Activated T-cell treated with anti-CD3 and anti-CD28 coated beads, Interleukin-2, amount 50 U/mL, for 4 hours (primary cell): ENCODE measurements at regions not wholly inside any gene's neighbourhood (a gene's known extent, or its start where the extent isn't known, plus 50 kb on each side); places are given as distances from the start of the nearest gene placed in this dataset.
"Not testable (repeated sequence)": the region's sequence is repeated elsewhere in the genome, so short reads cannot be mapped to it uniquely, and the experiment has no call there.

Experiments
- ATAC-seq, 2 donors: fragments of 200-7000 bp; cut with Tn5 transposase; one replicate each; pipeline ENCODE4 v1.10.0; 2021
- DNase-seq: peaks from one replicate; pipeline ENCODE4 v3.0.0-alpha.2; 2020
- H3K27me3 Mint-ChIP-seq: one replicate; pipeline ENCODE4 v1.8.0; 2021; ENCODE audit warnings: low read depth, mixed read lengths
- H3K36me3 Mint-ChIP-seq: one replicate; pipeline ENCODE4 v1.8.0; 2022; ENCODE audit warnings: mixed read lengths; ENCODE audit not compliant: insufficient read depth
- H3K4me1 Mint-ChIP-seq: one replicate; pipeline ENCODE4 v1.8.0; 2021; ENCODE audit warnings: low read depth, mixed read lengths
- H3K4me3 Mint-ChIP-seq: one replicate; pipeline ENCODE4 v1.8.0; 2021; ENCODE audit warnings: mild to moderate bottlenecking, moderate library complexity, mixed read lengths
- H3K9me3 Mint-ChIP-seq: one replicate; pipeline ENCODE4 v1.8.0; 2021; ENCODE audit warnings: mixed read lengths

DNA sequence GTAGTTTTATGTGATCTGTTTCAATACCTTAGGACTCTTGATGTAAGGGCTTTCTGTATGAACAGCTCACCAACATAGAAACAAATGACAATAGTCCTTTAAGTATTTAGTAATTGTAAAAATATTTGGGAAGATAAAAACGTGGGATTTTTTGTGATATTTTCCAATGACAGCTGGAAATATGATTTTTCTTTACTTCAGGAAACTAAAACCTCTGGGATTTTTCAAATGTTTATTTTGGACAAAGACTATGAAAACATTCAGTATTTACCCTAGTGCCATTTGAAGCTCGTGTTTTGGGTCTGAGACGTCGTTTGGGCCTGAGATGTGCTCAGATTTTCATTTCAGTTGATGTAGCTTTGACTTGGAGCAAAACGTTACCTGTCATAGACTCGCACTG is 240.0 kb downstream of the BMP4 start:
- Mint-ChIP-seq H3K27me3 (no peaks in the 10 kb centered on the region), H3K9me3 (peaks cover 4% of the 10 kb centered on the region), H3K36me3 (no peaks in the 10 kb centered on the region), H3K4me1 (no peaks in the 10 kb centered on the region), H3K4me3 (no peak overlapping the region)
- DNase-seq, result no peak
- no peak for ATAC-seq

DNA sequence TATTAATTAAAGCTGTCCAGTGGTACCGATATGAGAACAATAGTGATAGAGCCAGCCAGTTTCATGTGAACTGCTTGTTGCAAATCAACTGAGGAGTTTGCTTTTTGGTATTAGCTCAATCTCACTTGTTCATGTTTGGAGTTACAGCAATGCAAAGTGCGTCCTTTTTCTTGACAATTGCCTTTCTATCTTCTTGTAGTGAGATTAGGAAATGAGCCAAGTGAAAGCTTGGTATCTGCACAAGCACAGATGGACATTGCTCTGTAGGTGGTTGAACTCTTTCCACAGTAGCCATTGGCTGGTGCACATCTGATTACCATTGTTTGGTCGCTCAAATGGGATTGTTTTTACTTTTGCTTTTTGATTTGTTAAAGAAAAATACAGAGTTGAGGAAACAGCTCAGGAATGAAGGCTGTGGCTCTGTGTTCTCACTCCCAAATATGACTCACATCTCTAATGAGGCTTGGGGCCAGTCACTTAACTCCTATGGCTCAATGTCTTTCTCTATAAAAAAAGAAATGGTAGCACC is 241.4 kb downstream of the BMP4 start:
- H3K36me3 Mint-ChIP-seq, result no peaks in the 10 kb centered on the region
- DNase-seq, result no peak

DNA sequence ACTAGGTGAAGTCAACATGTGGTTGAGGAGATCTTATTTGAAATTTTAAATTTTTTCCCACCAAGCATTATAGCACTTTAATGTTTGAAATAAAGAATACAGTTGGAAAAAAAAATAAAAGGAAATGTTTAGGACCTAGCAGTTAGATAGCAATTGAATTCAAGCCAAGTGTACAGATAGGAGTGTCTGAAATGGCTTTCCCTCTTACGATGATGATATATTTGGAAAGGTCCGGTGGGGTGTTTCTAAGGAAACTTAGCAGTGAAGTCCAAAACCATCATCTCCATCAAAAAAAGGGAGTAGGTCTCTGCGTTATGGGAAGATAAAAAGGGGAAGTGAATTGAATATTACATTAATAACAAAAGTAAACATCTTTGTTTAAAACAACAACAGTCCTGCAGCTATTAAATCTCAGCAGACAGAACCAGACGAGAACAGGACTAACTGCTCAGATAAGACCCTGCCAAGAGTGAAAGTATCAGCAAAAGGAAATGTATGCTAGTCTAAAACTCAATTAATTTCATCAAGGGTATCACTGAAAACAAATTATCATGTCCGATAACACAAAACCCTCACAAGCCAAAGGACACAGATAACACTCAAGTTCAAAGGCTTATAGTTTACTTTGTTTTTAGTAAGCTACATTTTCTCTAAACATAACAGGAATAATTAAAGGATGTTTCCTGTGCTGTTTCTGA is 242.0 kb downstream of the BMP4 start:
- Mint-ChIP-seq H3K36me3 (no peaks in the 10 kb centered on the region), H3K9me3 (no peaks in the 10 kb centered on the region), H3K4me1 (no peaks in the 10 kb centered on the region), H3K4me3 (no peak overlapping the region), H3K27me3 (no peaks in the 10 kb centered on the region)
- DNase-seq (no peak), ATAC-seq (no peak)

More for the DNA sequence above, 241.4 kb downstream of the BMP4 start:
- ATAC-seq, result no peak
- no peaks in the 10 kb centered on the region for H3K4me1 Mint-ChIP-seq
- H3K4me3 Mint-ChIP-seq, result no peak overlapping the region
- no peaks in the 10 kb centered on the region for H3K9me3 Mint-ChIP-seq
- H3K27me3 Mint-ChIP-seq, result no peaks in the 10 kb centered on the region

DNA sequence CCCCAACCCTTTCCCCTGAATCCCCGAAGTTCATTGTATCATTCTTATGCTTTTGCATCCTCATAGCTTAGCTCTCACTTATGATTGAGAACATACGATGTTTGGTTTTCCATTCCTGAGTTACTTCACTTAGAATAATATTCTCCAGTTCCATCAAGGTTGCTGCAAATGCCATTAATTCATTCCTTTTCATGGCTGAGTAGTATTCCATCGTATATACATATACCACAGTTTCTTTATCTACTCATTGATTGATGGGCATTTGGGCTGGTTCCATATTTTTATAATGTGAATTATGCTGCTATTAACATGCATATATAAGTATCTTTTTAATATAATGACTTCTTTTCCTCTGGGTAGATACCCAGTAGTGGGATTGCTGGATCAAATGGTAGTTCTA is 243.7 kb downstream of the BMP4 start:
- H3K4me1 Mint-ChIP-seq, ATAC-seq, H3K36me3 Mint-ChIP-seq, H3K9me3 Mint-ChIP-seq, H3K4me3 Mint-ChIP-seq, H3K27me3 Mint-ChIP-seq, DNase-seq: not testable (repeated sequence)

DNA sequence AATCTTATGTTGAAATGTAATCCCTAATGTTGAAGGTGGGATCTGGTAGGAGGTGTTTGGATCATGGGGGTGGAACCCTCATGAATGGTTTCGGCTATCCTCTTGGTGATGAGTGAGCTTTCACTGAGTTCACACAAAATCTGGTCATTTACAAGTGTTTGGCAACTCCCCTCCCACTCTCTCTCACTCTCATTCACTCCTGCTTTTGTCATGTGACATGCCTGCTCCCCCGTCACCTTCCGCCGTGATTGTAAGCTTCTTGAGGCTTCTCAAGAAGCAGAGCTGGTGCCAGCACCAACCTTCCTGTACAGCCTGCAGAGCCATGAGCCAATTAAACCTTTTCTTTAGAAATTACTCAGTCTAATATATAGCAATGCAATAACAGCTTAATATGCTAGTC is 245.4 kb downstream of the BMP4 start:
- Mint-ChIP-seq H3K4me1 (no peaks in the 10 kb centered on the region), H3K9me3 (peaks cover 4% of the 10 kb centered on the region), H3K36me3 (no peaks in the 10 kb centered on the region), H3K4me3 (no peak overlapping the region), H3K27me3 (no peaks in the 10 kb centered on the region)
- ATAC-seq (no peak), DNase-seq (no peak)

DNA sequence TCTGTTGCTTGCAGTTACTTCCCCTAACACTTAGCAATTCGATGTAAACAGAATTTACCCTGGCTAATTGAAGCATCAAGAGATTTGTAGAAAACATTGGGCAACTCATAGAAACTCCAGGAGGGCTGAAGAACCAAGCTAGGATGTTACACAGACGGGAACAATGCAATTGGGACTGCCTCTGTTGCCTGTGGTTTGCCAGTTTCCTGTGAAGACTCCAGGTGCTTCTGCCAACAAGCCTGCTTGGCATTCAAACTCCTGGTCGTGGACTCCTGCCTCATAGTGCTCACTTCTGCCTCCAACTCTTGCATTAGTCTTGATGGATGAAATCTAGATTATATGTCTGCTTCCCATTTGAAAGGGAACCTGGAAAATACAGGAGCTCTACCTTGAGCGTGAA is 246.0 kb downstream of the BMP4 start:
- no peak overlapping the region for H3K4me3 Mint-ChIP-seq
- H3K27me3 Mint-ChIP-seq, result no peaks in the 10 kb centered on the region
- H3K36me3 Mint-ChIP-seq, result no peaks in the 10 kb centered on the region
- DNase-seq, result no peak
- ATAC-seq, result no peak
- H3K9me3 Mint-ChIP-seq, result peaks cover 4% of the 10 kb centered on the region
- no peaks in the 10 kb centered on the region for H3K4me1 Mint-ChIP-seq

DNA sequence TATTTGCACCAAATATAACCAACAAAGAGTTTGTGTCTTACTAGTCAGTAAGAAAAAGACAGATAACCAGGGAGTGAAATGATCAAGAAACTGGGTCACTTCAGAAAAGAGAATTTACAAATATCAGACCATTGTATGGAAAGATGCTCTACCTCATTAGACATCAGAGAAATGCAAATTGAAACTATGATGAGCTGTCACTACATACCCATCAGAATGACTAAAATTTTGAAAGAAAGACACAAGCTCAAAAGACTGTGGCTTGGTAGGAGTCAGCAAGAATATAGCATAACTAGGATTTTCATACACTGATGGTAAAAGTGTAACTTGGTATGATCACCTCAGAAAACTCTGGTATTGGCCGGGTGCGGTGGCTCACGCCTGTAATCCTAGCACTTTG is 247.2 kb downstream of the BMP4 start:
- DNase-seq, result no peak
- Mint-ChIP-seq H3K4me3 (no peak overlapping the region), H3K4me1 (no peaks in the 10 kb centered on the region), H3K9me3 (peaks cover 4% of the 10 kb centered on the region), H3K27me3 (no peaks in the 10 kb centered on the region), H3K36me3 (no peaks in the 10 kb centered on the region)
- no peak for ATAC-seq

DNA sequence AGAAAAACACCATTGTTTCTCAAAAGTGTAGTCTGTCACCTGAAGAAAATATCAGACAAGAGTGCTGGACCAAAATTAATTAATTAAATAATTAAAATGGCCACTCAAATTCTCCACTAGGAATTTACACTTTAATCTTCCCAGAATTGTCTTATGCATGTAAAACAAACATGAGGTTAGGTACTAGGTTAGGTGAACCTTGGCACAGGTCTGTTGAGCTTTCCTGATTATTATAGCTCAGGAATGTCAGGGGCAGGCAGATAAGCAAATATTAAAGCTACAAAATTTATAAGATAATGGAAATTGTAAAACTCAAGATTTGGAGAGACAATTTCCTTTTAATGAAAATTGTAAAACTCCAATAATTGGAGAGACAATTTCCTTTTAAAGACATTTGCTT is 253.2 kb downstream of the BMP4 start:
- no peak for ATAC-seq
- peaks cover 17% of the 10 kb centered on the region for H3K9me3 Mint-ChIP-seq

DNA sequence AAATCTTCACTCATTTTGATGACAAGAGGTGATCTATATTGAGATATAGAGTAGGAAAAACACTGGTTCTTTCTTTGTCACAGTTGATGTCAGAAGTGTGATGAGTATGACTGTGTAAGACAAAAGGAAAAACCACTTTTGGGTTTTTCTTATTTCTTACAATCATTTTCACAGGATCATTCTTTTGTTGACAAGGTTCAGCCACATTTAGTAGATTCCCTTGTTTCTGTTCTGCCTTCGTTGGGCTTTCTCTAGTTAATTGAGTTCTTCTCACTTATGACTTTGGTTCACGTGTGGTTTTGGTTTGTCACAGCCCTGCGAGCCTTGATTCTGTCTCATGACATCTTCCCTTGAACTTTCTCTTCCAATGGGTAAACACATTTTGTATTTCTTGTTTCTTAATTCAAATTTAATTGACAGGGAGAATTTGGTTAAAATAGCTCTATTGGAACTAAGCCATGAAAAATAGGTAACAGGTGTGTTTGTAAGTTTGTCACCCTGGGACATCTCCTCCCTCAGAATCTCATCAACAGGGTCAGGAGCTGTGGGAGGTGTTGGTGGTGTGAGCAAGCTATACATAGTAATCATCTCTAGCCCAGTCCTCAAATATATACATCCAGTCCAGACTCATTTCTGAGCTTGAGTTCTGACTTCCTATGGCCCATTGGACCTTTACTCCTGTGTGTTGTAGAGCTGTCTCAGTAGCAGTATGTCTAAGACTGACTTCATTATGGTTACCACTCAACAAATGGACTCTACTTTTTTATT is 255.3 kb downstream of the BMP4 start:
- DNase-seq, result no peak
- Mint-ChIP-seq H3K36me3 (no peaks in the 10 kb centered on the region), H3K4me3 (no peak overlapping the region), H3K27me3 (no peaks in the 10 kb centered on the region), H3K9me3 (peaks cover 13% of the 10 kb centered on the region), H3K4me1 (no peaks in the 10 kb centered on the region)
- ATAC-seq, result no peak

More for the DNA sequence above, 253.2 kb downstream of the BMP4 start:
- no peak overlapping the region for H3K4me3 Mint-ChIP-seq
- H3K27me3 Mint-ChIP-seq, result no peaks in the 10 kb centered on the region
- H3K4me1 Mint-ChIP-seq, result no peaks in the 10 kb centered on the region
- H3K36me3 Mint-ChIP-seq, result no peaks in the 10 kb centered on the region
- DNase-seq, result no peak

DNA sequence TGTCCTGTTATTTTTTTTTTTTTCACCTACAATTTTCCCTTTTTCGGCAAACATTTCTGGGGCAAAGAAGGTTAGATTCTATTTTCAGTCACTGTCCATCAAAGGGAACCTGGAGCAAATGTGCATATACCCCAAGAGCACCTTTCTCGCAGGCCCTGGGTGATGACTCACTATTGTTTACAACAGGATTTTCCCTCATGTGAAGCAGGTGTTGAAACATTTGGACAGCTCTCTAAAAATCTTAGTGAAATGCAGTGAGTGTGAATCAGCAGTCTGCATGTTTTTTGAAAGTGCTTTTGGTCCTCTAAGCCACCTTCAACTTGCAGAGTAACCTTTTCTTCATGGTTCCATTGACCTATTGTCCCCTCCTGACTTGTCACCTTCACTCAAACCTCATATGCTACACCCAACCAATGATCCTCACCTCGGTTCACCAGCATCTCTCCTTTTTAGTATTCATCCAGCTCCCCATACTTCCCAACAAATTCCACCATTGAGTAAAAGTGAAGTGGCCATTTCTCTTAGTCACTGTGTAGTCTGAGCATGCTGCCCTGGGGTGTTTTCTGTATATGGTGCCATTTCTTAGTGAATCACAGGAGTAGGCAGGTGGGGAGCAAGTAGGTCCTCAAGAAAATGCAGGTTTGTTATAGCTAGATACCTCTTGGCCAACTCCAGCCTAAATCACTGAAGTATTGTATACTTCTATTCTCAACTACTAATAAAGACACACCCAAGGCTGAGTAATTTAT is 260.2 kb downstream of the BMP4 start:
- no peaks in the 10 kb centered on the region for H3K4me1 Mint-ChIP-seq
- no peak overlapping the region for H3K4me3 Mint-ChIP-seq
- no peaks in the 10 kb centered on the region for H3K36me3 Mint-ChIP-seq

DNA sequence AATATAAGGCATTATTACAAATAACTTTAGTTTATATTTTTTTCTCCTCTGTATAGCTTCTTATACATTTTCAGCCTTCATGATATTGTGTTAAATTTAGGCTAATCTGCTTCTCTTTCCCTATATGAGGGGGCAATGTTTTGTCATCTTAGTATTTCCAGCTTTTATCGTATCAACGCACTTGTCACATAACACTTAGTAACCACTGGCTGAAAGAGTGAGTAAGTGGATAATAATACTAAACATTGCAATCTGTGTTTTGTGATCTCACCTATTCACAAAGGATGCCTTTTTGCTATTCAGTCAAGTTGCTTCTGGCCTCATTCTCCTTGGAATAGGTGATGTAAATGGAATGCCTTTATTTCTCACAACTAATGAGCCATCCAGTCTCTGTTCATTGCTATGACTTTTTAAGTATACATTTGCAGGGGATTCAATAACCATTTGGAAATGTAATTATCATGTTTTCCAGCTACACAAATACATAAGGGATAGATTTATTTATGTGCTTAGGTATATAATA is 260.9 kb downstream of the BMP4 start:
- H3K4me3 Mint-ChIP-seq, result no peak overlapping the region
- H3K4me1 Mint-ChIP-seq, result no peaks in the 10 kb centered on the region
- peaks cover 2% of the 10 kb centered on the region for H3K27me3 Mint-ChIP-seq
- no peak for DNase-seq
- no peak for ATAC-seq
- no peaks in the 10 kb centered on the region for H3K36me3 Mint-ChIP-seq
- peaks cover 4% of the 10 kb centered on the region for H3K9me3 Mint-ChIP-seq

More for the DNA sequence above, 260.2 kb downstream of the BMP4 start:
- Mint-ChIP-seq H3K9me3 (peaks cover 11% of the 10 kb centered on the region), H3K27me3 (peaks cover 2% of the 10 kb centered on the region)
- DNase-seq (no peak), ATAC-seq (no peak)

DNA sequence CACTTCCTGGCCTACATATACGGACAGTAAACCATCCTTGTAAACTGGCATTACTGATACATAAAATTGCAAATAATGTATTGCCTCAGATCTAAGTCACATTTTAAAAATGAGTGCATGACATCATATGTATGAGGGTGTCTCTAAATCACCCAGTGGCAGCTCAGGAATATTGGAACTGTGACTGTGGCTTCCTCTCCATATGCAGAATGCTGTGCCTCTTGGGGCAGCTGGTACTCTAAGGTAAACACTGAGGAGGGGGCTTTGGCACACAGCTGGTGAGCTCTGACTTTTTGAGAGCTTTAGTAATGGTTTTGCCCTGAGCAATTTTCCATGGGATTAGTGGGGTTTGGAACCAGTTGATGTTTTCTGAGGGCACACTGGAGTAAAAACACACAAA is 263.7 kb downstream of the BMP4 start:
- Mint-ChIP-seq H3K27me3 (peaks cover 2% of the 10 kb centered on the region), H3K36me3 (no peaks in the 10 kb centered on the region), H3K4me3 (no peak overlapping the region), H3K4me1 (no peaks in the 10 kb centered on the region), H3K9me3 (peaks cover 3% of the 10 kb centered on the region)
- DNase-seq (no peak), ATAC-seq (no peak)

DNA sequence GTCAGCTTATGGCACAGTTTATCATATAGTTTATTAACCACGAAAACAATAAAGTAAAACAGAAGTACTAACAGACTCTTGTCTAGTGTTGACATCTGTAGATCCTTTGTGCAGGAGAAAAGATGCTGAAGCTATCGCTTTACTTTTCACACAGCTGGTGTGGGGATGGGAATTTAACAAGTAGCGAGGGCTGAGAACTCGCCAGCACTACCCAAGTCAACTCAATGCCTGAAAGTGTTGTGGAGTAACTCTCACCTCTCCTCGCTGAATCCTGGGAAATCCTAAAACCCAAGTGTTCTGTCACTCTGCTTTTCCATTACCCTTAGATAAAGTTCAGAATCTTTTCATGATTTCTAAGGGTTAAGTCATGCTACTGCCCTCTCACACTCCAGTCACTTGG is 264.2 kb downstream of the BMP4 start:
- Mint-ChIP-seq H3K4me3 (no peak overlapping the region), H3K4me1 (no peaks in the 10 kb centered on the region), H3K27me3 (peaks cover 2% of the 10 kb centered on the region), H3K36me3 (no peaks in the 10 kb centered on the region), H3K9me3 (peaks cover 3% of the 10 kb centered on the region)
- no peak for DNase-seq
- no peak for ATAC-seq

DNA sequence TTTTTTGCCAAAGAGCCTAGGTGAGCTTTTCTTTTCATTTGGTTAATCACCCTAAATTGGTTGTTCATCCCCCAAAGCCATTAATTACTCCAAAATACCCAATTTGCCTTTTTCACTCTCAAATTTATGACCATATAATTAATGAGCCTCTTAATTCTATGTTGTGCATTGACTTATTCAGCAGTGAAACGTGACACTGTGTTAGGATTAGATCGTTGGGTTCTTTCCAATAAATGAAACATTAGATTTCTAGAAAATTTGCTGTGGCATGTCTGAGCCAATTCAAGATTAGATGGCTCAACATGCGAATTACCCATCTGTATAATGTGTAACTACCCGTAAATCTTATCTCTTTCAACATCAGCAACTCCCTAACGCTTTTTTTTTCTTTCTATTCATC is 273.4 kb downstream of the BMP4 start:
- no peak overlapping the region for H3K4me3 Mint-ChIP-seq
- no peaks in the 10 kb centered on the region for H3K36me3 Mint-ChIP-seq
- DNase-seq (no peak), ATAC-seq (no peak)
- peaks cover 7% of the 10 kb centered on the region for H3K9me3 Mint-ChIP-seq
- no peaks in the 10 kb centered on the region for H3K4me1 Mint-ChIP-seq
- H3K27me3 Mint-ChIP-seq, result no peaks in the 10 kb centered on the region
